ENCODE measurements at regions not wholly inside any gene's neighbourhood (a gene's known extent, or its start where the extent isn't known, plus 50 kb on each side); places are given as distances from the start of the nearest gene placed in this dataset.
"Not testable (repeated sequence)": the region's sequence is repeated elsewhere in the genome, so short reads cannot be mapped to it uniquely, and the experiment has no call there.

GRCh38 chr1:242966892-242967291, 288.2 kb downstream of the CEP170 start:
- Histone ChIP-seq H3K9ac (ENCODE audit: insufficient read depth, low read length, poor library complexity, severe bottlenecking) (no peak overlapping the region), H2AFZ (ENCODE audit: insufficient read depth, low read depth, low read length, poor library complexity, severe bottlenecking) (no peak overlapping the region), H3K36me3 (replicated peaks in 1 of 2; ENCODE audit: control insufficient read depth in 1 of 2, insufficient read depth in 2 of 2, low read length in 2 of 2) (no peaks in the 10 kb centered on the region), H3K4me3 (replicated peaks in 1 of 3; ENCODE audit: low read depth in 2 of 3, low read length in 3 of 3) (no peak overlapping the region), H3K27me3 (ENCODE audit: control insufficient read depth in 2 of 2, insufficient read depth in 2 of 2, low read length in 2 of 2) (no peaks in the 10 kb centered on the region), H3K4me2 (replicated peaks; ENCODE audit: extremely low read depth, low read length, poor library complexity, severe bottlenecking) (no peak overlapping the region), H3K4me1 (ENCODE audit: control insufficient read depth in 1 of 2, insufficient read depth in 2 of 2, low read length in 2 of 2) (no peaks in the 10 kb centered on the region), H3K27ac (ENCODE audit: low read depth in 1 of 2, low read length in 2 of 2) (no peak overlapping the region), H3K9me3 (replicated peaks in 1 of 2; ENCODE audit: control insufficient read depth in 1 of 2, insufficient read depth in 1 of 2, low read length in 2 of 2) (peaks cover 9 to 10% of the 10 kb centered on the region in 2 donors), H4K20me1 (ENCODE audit: insufficient read depth, low read length) (no peaks in the 10 kb centered on the region), H3K79me2 (ENCODE audit: insufficient read depth, low read length) (no peaks in the 10 kb centered on the region)
- 86% methylated on average over 1 of the region's 3 CpGs for WGBS (ENCODE audit: insufficient coverage)
- Mint-ChIP-seq H3K36me3 (no peaks in the 10 kb centered on the region), H3K4me1 (no peaks in the 10 kb centered on the region), H3K4me3 (no peak overlapping the region), H3K9me3 (peaks cover 6 to 27% (median 16%) of the 10 kb centered on the region in 7 donors), H3K27me3 (ENCODE audit: low read depth in 3 of 3) (no peaks in the 10 kb centered on the region), H3K27ac (no peak overlapping the region)
- intact Hi-C loops (cut with micrococcal nuclease) = no loop called here
- DNase-seq = no peak
- no peak for TF ChIP-seq CTCF (IDR thresholded peaks at IDR 0.05)

DNA sequence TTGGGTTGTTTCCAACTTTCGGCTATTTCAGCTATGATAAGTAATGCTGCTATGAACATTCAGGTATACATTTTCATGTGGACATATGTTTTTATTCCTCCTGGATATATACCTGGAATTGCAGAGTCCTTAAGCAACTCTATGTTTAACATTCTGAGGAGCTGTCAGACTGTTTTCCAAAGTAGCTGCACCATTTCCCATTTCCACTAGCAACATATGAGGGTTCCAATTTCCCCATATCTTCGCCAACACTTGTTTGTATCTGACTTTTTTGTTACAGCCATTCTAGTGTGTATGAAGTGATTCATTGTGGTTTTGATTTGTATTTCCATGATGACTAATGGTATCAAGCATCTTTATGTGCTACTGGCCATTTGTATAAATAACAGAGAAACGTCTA, 295.7 kb downstream of the CEP170 start:
- intact Hi-C loops (cut with micrococcal nuclease); H3K36me3 Mint-ChIP-seq; H3K9me3 ChIP-seq (replicated peaks in 1 of 2; ENCODE audit: control insufficient read depth in 1 of 2, insufficient read depth in 1 of 2, low read length in 2 of 2): not testable (repeated sequence)

DNA sequence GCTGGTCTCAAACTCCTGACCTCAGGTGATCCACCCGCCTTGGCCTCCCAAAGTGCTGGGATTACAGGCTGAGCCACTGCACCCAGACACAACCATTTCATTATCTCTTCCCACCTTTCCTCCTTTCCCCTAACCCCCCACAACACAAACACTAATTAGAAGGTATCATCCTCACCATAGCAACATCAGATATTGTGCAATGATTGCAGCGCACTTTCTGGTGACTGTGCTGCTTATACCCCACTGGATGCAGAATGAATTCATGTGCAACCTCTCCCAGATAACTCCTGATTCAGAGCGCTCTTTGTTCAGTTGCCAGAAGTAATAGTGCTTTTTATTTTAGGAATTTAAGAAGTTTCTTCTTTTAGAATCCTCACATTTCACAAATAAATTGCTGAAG, 300.1 kb downstream of the CEP170 start:
- H3K9ac ChIP-seq (ENCODE audit: insufficient read depth, low read length, poor library complexity, severe bottlenecking); H3K4me2 ChIP-seq (replicated peaks; ENCODE audit: extremely low read depth, low read length, poor library complexity, severe bottlenecking); H3K27ac ChIP-seq (ENCODE audit: low read depth in 1 of 2, low read length in 2 of 2); H2AFZ ChIP-seq (ENCODE audit: insufficient read depth, low read depth, low read length, poor library complexity, severe bottlenecking); H3K36me3 Mint-ChIP-seq; H3K9me3 ChIP-seq (replicated peaks in 1 of 2; ENCODE audit: control insufficient read depth in 1 of 2, insufficient read depth in 1 of 2, low read length in 2 of 2); H3K4me3 Mint-ChIP-seq; H3K4me3 ChIP-seq (replicated peaks in 1 of 3; ENCODE audit: low read depth in 2 of 3, low read length in 3 of 3); H3K36me3 ChIP-seq (replicated peaks in 1 of 2; ENCODE audit: control insufficient read depth in 1 of 2, insufficient read depth in 2 of 2, low read length in 2 of 2); DNase-seq; H3K27ac Mint-ChIP-seq; H3K79me2 ChIP-seq (ENCODE audit: insufficient read depth, low read length); H3K27me3 Mint-ChIP-seq (ENCODE audit: low read depth in 3 of 3); intact Hi-C loops (cut with micrococcal nuclease); H4K20me1 ChIP-seq (ENCODE audit: insufficient read depth, low read length); H3K4me1 Mint-ChIP-seq; H3K4me1 ChIP-seq (ENCODE audit: control insufficient read depth in 1 of 2, insufficient read depth in 2 of 2, low read length in 2 of 2); H3K27me3 ChIP-seq (ENCODE audit: control insufficient read depth in 2 of 2, insufficient read depth in 2 of 2, low read length in 2 of 2): not testable (repeated sequence)
- peaks cover 2 to 20% (median 8%) of the 10 kb centered on the region in 7 donors for H3K9me3 Mint-ChIP-seq
- whole genome bisulfite sequencing (ENCODE audit: insufficient coverage) = no CpG with 5 or more reads among the region's 3 CpGs

More for the DNA sequence above, 295.7 kb downstream of the CEP170 start:
- H3K4me1 Mint-ChIP-seq; H3K4me3 Mint-ChIP-seq; H2AFZ ChIP-seq (ENCODE audit: insufficient read depth, low read depth, low read length, poor library complexity, severe bottlenecking); DNase-seq; H3K27me3 Mint-ChIP-seq (ENCODE audit: low read depth in 3 of 3); H4K20me1 ChIP-seq (ENCODE audit: insufficient read depth, low read length); H3K4me1 ChIP-seq (ENCODE audit: control insufficient read depth in 1 of 2, insufficient read depth in 2 of 2, low read length in 2 of 2); H3K9ac ChIP-seq (ENCODE audit: insufficient read depth, low read length, poor library complexity, severe bottlenecking); H3K4me2 ChIP-seq (replicated peaks; ENCODE audit: extremely low read depth, low read length, poor library complexity, severe bottlenecking); H3K36me3 ChIP-seq (replicated peaks in 1 of 2; ENCODE audit: control insufficient read depth in 1 of 2, insufficient read depth in 2 of 2, low read length in 2 of 2); H3K4me3 ChIP-seq (replicated peaks in 1 of 3; ENCODE audit: low read depth in 2 of 3, low read length in 3 of 3); H3K27ac ChIP-seq (ENCODE audit: low read depth in 1 of 2, low read length in 2 of 2); H3K27ac Mint-ChIP-seq; H3K27me3 ChIP-seq (ENCODE audit: control insufficient read depth in 2 of 2, insufficient read depth in 2 of 2, low read length in 2 of 2); H3K79me2 ChIP-seq (ENCODE audit: insufficient read depth, low read length): not testable (repeated sequence)
- H3K9me3 Mint-ChIP-seq = peaks cover 0 to 26% (median 5%) of the 10 kb centered on the region in 7 donors
- WGBS (ENCODE audit: insufficient coverage) = no CpG with 5 or more reads among the region's 3 CpGs

All from CD14-positive monocyte (primary cell).